ENCODE measurements at regions not wholly inside any gene's neighbourhood (a gene's known extent, or its start where the extent isn't known, plus 50 kb on each side); places are given as distances from the start of the nearest gene placed in this dataset.
A peak's percentile ranks its signal among the peaks of the same experiment; 100 is the strongest.

DNA sequence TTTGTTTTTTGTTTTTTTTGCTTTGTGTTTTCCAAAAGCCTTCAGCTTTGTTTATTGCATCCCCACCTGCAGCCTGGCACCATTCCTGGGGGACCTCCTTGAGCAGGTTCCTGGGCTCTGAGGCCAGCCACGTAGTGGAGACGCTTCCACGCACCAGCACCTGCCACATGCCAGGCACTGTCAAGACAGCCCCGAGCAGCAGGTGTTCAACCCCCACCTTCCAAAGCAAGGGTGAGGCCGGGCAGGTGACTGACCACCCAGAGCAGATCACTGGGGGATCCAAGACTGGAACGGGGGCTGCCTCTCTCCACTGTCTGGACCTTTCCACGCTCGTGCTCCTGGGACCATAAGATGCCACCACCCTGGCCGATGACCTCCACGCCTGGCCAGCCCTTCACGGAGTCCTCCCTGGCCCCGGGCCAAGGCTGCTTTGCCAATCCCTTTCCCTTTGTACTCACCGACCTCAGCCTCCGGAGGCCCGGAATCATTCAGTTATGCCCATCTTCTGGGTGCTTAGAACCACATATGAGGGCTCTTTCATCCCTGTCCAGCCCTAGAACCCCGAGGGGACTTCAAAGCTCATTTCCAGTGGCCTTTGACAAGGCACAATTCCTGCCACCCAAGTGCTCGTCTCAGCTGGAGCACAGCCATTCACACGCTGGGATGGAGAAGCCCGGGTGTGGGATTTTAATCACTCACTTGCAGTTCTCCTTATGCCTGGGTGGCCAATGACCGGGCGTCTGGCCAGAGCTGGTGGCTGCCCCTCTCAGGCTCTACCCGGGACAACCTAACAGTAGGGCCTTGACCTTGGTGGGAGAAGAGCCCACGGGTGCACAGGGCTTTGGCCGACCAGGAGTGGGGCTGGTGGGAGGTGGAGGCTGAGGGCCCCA is 330.8 kb downstream of the NPHP4 start:
- WGBS (ENCODE audit: insufficient coverage), result 94% methylated on average over 19 of the region's 24 CpGs
- Histone ChIP-seq H3K36me3 (ENCODE audit: control insufficient read depth in 4 of 4, insufficient read depth in 4 of 4, low read length in 3 of 4) (no peaks in the 10 kb centered on the region), H3K27me3 (replicated peaks in 2 of 5; ENCODE audit: control insufficient read depth in 4 of 5, insufficient read depth in 5 of 5, low read length in 4 of 5) (peaks cover 0 to 40% (median 0%) of the 10 kb centered on the region in 5 experiments), H3K4me1 (ENCODE audit: control extremely low read depth in 1 of 4, control insufficient read depth in 4 of 4, insufficient read depth in 4 of 4, low read length in 3 of 4) (peaks cover 0 to 11% (median 2%) of the 10 kb centered on the region in 4 experiments), H3K9me3 (ENCODE audit: control extremely low read depth in 1 of 5, control insufficient read depth in 4 of 5, insufficient read depth in 2 of 5, low read depth in 1 of 5, low read length in 4 of 5) (peaks cover 0 to 2% (median 0%) of the 10 kb centered on the region in 5 experiments), H3K4me3 (ENCODE audit: control insufficient read depth in 1 of 7, extremely low read depth in 1 of 7, insufficient read depth in 4 of 7, low read depth in 2 of 7, low read length in 6 of 7) (no peak overlapping the region), H3K27ac (ENCODE audit: insufficient read depth in 1 of 2, low read depth in 1 of 2, low read length in 2 of 2, poor library complexity in 1 of 2, severe bottlenecking in 2 of 2) (no peak overlapping the region)
- POLR2A ChIA-PET, result no interaction called here
- no peak for DNase-seq
- CTCF ChIA-PET, result interaction anchor here (1.1 kb wide), 1 partner anchor 22 kb away, joined by 3 read pairs; no protein-coding TSS in a partner anchor

- ChIA-PET CTCF (interaction anchor here (1.1 kb wide), 1 partner anchor 21 kb away, joined by 3 read pairs; no protein-coding TSS in a partner anchor), POLR2A (no interaction called here)
- H3K9me3 ChIP-seq (ENCODE audit: control extremely low read depth in 1 of 5, control insufficient read depth in 4 of 5, insufficient read depth in 2 of 5, low read depth in 1 of 5, low read length in 4 of 5), result peaks cover 0 to 3% (median 0%) of the 10 kb centered on the region in 5 experiments
- H3K27me3 ChIP-seq (replicated peaks in 2 of 5; ENCODE audit: control insufficient read depth in 4 of 5, insufficient read depth in 5 of 5, low read length in 4 of 5), result peaks cover 0 to 35% (median 0%) of the 10 kb centered on the region in 5 experiments
- peak; percentile 63 to 89 (median 81) for DNase-seq
- no peak overlapping the region for H3K4me3 ChIP-seq (ENCODE audit: control insufficient read depth in 1 of 7, extremely low read depth in 1 of 7, insufficient read depth in 4 of 7, low read depth in 2 of 7, low read length in 6 of 7)
- H3K27ac ChIP-seq (ENCODE audit: insufficient read depth in 1 of 2, low read depth in 1 of 2, low read length in 2 of 2, poor library complexity in 1 of 2, severe bottlenecking in 2 of 2), result no peak overlapping the region
- WGBS (ENCODE audit: insufficient coverage), result 34% methylated on average over 9 of the region's 13 CpGs
- peaks cover 0 to 11% (median 2%) of the 10 kb centered on the region in 4 experiments for H3K4me1 ChIP-seq (ENCODE audit: control extremely low read depth in 1 of 4, control insufficient read depth in 4 of 4, insufficient read depth in 4 of 4, low read length in 3 of 4)
- H3K36me3 ChIP-seq (ENCODE audit: control insufficient read depth in 4 of 4, insufficient read depth in 4 of 4, low read length in 3 of 4), result no peaks in the 10 kb centered on the region
Measured at GRCh38 chr1:5660141-5660935, 331.9 kb downstream of the NPHP4 start.

DNA sequence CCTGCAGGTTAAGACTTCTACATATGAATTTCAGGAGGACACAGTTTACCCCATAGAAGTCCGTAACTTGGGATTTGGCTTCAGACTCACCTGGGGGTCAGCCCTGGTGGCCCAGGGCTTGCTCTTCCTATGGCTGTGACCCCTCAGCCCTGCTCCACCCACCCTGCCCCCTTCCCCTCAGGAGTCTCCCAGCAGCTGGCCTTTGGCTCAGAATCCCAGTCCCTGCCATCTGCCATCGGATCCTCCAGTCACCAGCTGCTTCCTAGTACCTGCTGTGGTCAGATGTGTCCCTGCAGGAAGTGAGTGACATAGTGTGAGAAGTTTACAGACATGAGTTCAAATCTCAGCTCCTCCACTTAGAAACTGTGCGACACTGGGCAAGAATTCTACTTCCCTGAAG is 332.6 kb downstream of the NPHP4 start:
- Histone ChIP-seq H3K36me3 (ENCODE audit: control insufficient read depth in 4 of 4, insufficient read depth in 4 of 4, low read length in 3 of 4) (no peaks in the 10 kb centered on the region), H3K4me1 (ENCODE audit: control extremely low read depth in 1 of 4, control insufficient read depth in 4 of 4, insufficient read depth in 4 of 4, low read length in 3 of 4) (peaks cover 0 to 11% (median 2%) of the 10 kb centered on the region in 4 experiments), H3K4me3 (ENCODE audit: control insufficient read depth in 1 of 7, extremely low read depth in 1 of 7, insufficient read depth in 4 of 7, low read depth in 2 of 7, low read length in 6 of 7) (no peak overlapping the region), H3K27me3 (replicated peaks in 2 of 5; ENCODE audit: control insufficient read depth in 4 of 5, insufficient read depth in 5 of 5, low read length in 4 of 5) (peaks cover 0 to 32% (median 0%) of the 10 kb centered on the region in 5 experiments), H3K27ac (ENCODE audit: insufficient read depth in 1 of 2, low read depth in 1 of 2, low read length in 2 of 2, poor library complexity in 1 of 2, severe bottlenecking in 2 of 2) (no peak overlapping the region), H3K9me3 (ENCODE audit: control extremely low read depth in 1 of 5, control insufficient read depth in 4 of 5, insufficient read depth in 2 of 5, low read depth in 1 of 5, low read length in 4 of 5) (peaks cover 0 to 3% (median 0%) of the 10 kb centered on the region in 5 experiments)
- DNase-seq, result peak in 1 of 3 donors; percentile 8
- 53% methylated on average over 2 of the region's 3 CpGs for WGBS (ENCODE audit: insufficient coverage)
- ChIA-PET POLR2A (no interaction called here), CTCF (no interaction called here)

GRCh38 chr1:5658340-5659316 is 333.6 kb downstream of the NPHP4 start:
- no peak for DNase-seq
- Histone ChIP-seq H3K36me3 (ENCODE audit: control insufficient read depth in 4 of 4, insufficient read depth in 4 of 4, low read length in 3 of 4) (no peaks in the 10 kb centered on the region), H3K4me3 (ENCODE audit: control insufficient read depth in 1 of 7, extremely low read depth in 1 of 7, insufficient read depth in 4 of 7, low read depth in 2 of 7, low read length in 6 of 7) (no peak overlapping the region), H3K4me1 (ENCODE audit: control extremely low read depth in 1 of 4, control insufficient read depth in 4 of 4, insufficient read depth in 4 of 4, low read length in 3 of 4) (peaks cover 0 to 11% (median 2%) of the 10 kb centered on the region in 4 experiments), H3K27ac (ENCODE audit: insufficient read depth in 1 of 2, low read depth in 1 of 2, low read length in 2 of 2, poor library complexity in 1 of 2, severe bottlenecking in 2 of 2) (no peak overlapping the region), H3K9me3 (ENCODE audit: control extremely low read depth in 1 of 5, control insufficient read depth in 4 of 5, insufficient read depth in 2 of 5, low read depth in 1 of 5, low read length in 4 of 5) (peaks cover 0 to 3% (median 0%) of the 10 kb centered on the region in 5 experiments), H3K27me3 (replicated peaks in 2 of 5; ENCODE audit: control insufficient read depth in 4 of 5, insufficient read depth in 5 of 5, low read length in 4 of 5) (peaks cover 0 to 31% (median 0%) of the 10 kb centered on the region in 5 experiments)
- ChIA-PET CTCF (no interaction called here), POLR2A (no interaction called here)
- WGBS (ENCODE audit: insufficient coverage), result 82% methylated on average over 13 of the region's 16 CpGs

DNA sequence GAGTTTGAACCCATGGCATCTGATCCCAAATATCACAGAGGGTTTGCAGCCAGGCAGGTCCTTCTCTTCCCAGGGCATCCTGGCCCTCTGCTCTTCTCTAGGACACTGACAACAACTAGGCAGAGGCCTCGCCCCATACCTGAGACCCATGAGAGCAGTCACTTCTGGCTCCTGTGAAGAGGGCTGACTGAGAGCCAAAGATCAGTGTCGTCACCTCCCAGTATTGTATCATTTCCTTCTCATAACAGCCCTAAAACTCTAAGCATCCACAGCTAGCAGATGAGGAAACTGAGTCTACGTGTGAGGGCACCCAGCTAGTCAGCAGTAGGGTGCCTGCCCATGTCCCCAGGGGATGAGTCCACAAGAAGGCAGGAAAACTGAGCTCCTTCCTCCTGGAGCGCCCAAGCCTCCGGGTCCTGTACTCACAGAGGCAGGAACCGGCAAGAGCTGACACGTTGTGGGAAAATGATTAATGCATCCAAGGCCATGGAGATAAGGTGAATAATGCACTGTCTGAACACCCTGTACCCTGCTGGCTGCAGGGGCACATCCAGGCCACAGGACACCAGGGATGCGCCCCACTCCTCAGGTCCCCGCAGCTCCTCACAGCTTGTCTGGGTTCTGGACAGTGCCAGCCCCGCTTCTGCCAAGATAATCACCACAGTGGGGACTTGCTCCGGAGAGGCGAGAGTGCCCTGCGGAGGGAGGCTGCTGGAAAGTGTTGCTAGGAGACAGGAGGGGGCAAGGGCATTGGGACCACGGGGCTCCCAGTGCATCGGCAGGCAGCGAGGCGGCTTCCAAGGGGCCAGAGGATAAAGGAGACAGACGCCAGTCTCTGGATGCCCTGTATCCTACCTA is 340.0 kb downstream of the NPHP4 start:
- H3K36me3 ChIP-seq (ENCODE audit: control insufficient read depth in 4 of 4, insufficient read depth in 4 of 4, low read length in 3 of 4), result no peaks in the 10 kb centered on the region
- H3K4me3 ChIP-seq (ENCODE audit: control insufficient read depth in 1 of 7, extremely low read depth in 1 of 7, insufficient read depth in 4 of 7, low read depth in 2 of 7, low read length in 6 of 7), result no peak overlapping the region
- ChIA-PET CTCF (no interaction called here), POLR2A (no interaction called here)
- peaks cover 0 to 3% (median 0%) of the 10 kb centered on the region in 5 experiments for H3K9me3 ChIP-seq (ENCODE audit: control extremely low read depth in 1 of 5, control insufficient read depth in 4 of 5, insufficient read depth in 2 of 5, low read depth in 1 of 5, low read length in 4 of 5)
- WGBS (ENCODE audit: insufficient coverage), result 12% methylated on average over 18 of the region's 18 CpGs
- H3K27me3 ChIP-seq (replicated peaks in 2 of 5; ENCODE audit: control insufficient read depth in 4 of 5, insufficient read depth in 5 of 5, low read length in 4 of 5), result peaks cover 0 to 38% (median 1%) of the 10 kb centered on the region in 5 experiments
- peaks cover 0 to 6% (median 3%) of the 10 kb centered on the region in 4 experiments for H3K4me1 ChIP-seq (ENCODE audit: control extremely low read depth in 1 of 4, control insufficient read depth in 4 of 4, insufficient read depth in 4 of 4, low read length in 3 of 4)
- no peak overlapping the region for H3K27ac ChIP-seq (ENCODE audit: insufficient read depth in 1 of 2, low read depth in 1 of 2, low read length in 2 of 2, poor library complexity in 1 of 2, severe bottlenecking in 2 of 2)
- peak in 1 of 3 donors; percentile 5 for DNase-seq

GRCh38 chr1:5651473-5651872 is 340.8 kb downstream of the NPHP4 start:
- Histone ChIP-seq H3K27me3 (replicated peaks in 2 of 5; ENCODE audit: control insufficient read depth in 4 of 5, insufficient read depth in 5 of 5, low read length in 4 of 5) (peaks cover 0 to 38% (median 1%) of the 10 kb centered on the region in 5 experiments), H3K4me3 (ENCODE audit: control insufficient read depth in 1 of 7, extremely low read depth in 1 of 7, insufficient read depth in 4 of 7, low read depth in 2 of 7, low read length in 6 of 7) (no peak overlapping the region), H3K9me3 (ENCODE audit: control extremely low read depth in 1 of 5, control insufficient read depth in 4 of 5, insufficient read depth in 2 of 5, low read depth in 1 of 5, low read length in 4 of 5) (peaks cover 0 to 3% (median 0%) of the 10 kb centered on the region in 5 experiments), H3K4me1 (ENCODE audit: control extremely low read depth in 1 of 4, control insufficient read depth in 4 of 4, insufficient read depth in 4 of 4, low read length in 3 of 4) (peaks cover 0 to 6% (median 3%) of the 10 kb centered on the region in 4 experiments), H3K27ac (ENCODE audit: insufficient read depth in 1 of 2, low read depth in 1 of 2, low read length in 2 of 2, poor library complexity in 1 of 2, severe bottlenecking in 2 of 2) (no peak overlapping the region), H3K36me3 (ENCODE audit: control insufficient read depth in 4 of 4, insufficient read depth in 4 of 4, low read length in 3 of 4) (no peaks in the 10 kb centered on the region)
- 93% methylated on average over 11 of the region's 11 CpGs for WGBS (ENCODE audit: insufficient coverage)
- DNase-seq, result no peak
- CTCF ChIA-PET, result no interaction called here
- POLR2A ChIA-PET, result no interaction called here
